Hepatocyte (in vitro differentiated cells): ENCODE measurements at regions not wholly inside any gene's neighbourhood (a gene's known extent, or its start where the extent isn't known, plus 50 kb on each side); places are given as distances from the start of the nearest gene placed in this dataset.

Experiments used
- EZH2 ChIP-seq: fragments of 200-600 bp; sonication (generic); IDR thresholded peaks from 2 replicates; pipeline ENCODE4 v1.6.1; 2016; ENCODE audit warnings: antibody characterized with exemption, mild to moderate bottlenecking, borderline replicate concordance
- TF ChIP-seq, protein P1 (sequence below): fragments of 200-600 bp; sonication (generic); IDR thresholded peaks from 2 replicates; pipeline ENCODE4 v1.5.1; 2016; ENCODE audit warnings: antibody characterized with exemption, mild to moderate bottlenecking; ENCODE audit not compliant: poor library complexity

DNA sequence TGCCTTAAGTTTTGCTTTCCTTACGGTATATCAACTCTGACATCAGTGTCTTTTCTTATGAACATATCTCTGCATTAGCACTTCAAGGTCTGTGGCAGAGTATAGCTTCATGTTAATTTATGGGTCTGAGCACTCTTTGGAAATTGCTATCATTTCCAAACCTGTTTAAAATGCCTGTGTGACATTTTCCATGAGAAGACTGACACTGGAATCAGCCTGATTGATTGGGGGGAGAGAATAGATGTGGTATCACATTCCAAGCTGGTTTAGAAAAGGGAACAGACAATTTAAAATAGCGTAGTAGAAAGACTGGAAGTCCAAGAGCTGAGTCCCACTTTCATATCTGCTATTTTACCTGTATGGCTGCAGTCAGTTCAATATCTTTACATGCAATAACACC is 272.1 kb upstream of the CDH10 start:
- TF ChIP-seq, protein P1, sequence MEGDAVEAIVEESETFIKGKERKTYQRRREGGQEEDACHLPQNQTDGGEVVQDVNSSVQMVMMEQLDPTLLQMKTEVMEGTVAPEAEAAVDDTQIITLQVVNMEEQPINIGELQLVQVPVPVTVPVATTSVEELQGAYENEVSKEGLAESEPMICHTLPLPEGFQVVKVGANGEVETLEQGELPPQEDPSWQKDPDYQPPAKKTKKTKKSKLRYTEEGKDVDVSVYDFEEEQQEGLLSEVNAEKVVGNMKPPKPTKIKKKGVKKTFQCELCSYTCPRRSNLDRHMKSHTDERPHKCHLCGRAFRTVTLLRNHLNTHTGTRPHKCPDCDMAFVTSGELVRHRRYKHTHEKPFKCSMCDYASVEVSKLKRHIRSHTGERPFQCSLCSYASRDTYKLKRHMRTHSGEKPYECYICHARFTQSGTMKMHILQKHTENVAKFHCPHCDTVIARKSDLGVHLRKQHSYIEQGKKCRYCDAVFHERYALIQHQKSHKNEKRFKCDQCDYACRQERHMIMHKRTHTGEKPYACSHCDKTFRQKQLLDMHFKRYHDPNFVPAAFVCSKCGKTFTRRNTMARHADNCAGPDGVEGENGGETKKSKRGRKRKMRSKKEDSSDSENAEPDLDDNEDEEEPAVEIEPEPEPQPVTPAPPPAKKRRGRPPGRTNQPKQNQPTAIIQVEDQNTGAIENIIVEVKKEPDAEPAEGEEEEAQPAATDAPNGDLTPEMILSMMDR, result no peak
- TF ChIP-seq EZH2, result no peak
